OCI-LY1 (cell line): ENCODE measurements at regions not wholly inside any gene's neighbourhood (a gene's known extent, or its start where the extent isn't known, plus 50 kb on each side); places are given as distances from the start of the nearest gene placed in this dataset.

Source experiments
- H2AFZ ChIP-seq: fragments of 200-600 bp; sonication (generic), shearing (Covaris generic); 2 replicates; pipeline ENCODE4 v1.6.0; 2014; ENCODE audit warnings: antibody characterized with exemption, mild to moderate bottlenecking, low read length
- H3F3A ChIP-seq: fragments of 200-600 bp; sonication (generic), shearing (Covaris generic); 2 replicates; pipeline ENCODE4 v1.6.0; 2014; ENCODE audit warnings: mild to moderate bottlenecking, antibody characterized with exemption, low read length, moderate library complexity; ENCODE audit not compliant: insufficient read depth
- H3K27ac ChIP-seq: fragments of 200-600 bp; sonication (generic); 2 replicates; pipeline ENCODE4 v1.5.1; 2014; ENCODE audit warnings: low read length, mixed run types, mild to moderate bottlenecking, low read depth; ENCODE audit not compliant: poor library complexity, severe bottlenecking
- H3K27me3 ChIP-seq: fragments of 200-600 bp; sonication (generic); 2 replicates; pipeline ENCODE4 v1.6.0; 2014; ENCODE audit warnings: antibody characterized with exemption, mild to moderate bottlenecking, low read length, moderate library complexity; ENCODE audit not compliant: insufficient read depth
- H3K36me3 ChIP-seq: fragments of 200-600 bp; sonication (generic); 2 replicates; pipeline ENCODE4 v1.6.1; 2014; ENCODE audit warnings: mild to moderate bottlenecking, antibody characterized with exemption, low read length, moderate library complexity, mixed read lengths; ENCODE audit not compliant: insufficient read depth
- H3K4me1 ChIP-seq: fragments of 200-600 bp; sonication (generic); 2 replicates; pipeline ENCODE4 v1.5.1; 2014; ENCODE audit warnings: mild to moderate bottlenecking, low read length, moderate library complexity; ENCODE audit not compliant: insufficient read depth, severe bottlenecking
- H3K4me2 ChIP-seq: fragments of 200-600 bp; sonication (generic), shearing (Covaris generic); 2 replicates; pipeline ENCODE4 v1.6.1; 2014; ENCODE audit warnings: low read length
- H3K4me3 ChIP-seq: fragments of 200-600 bp; sonication (generic); 2 replicates; pipeline ENCODE4 v1.5.1; 2014; ENCODE audit warnings: low read length, low read depth, mild to moderate bottlenecking, mixed read lengths; ENCODE audit not compliant: poor library complexity, severe bottlenecking
- H3K79me2 ChIP-seq: fragments of 200-600 bp; shearing (Covaris generic); 2 replicates; pipeline ENCODE4 v1.6.1; 2016; ENCODE audit warnings: mixed run types, low read length, mixed read lengths; ENCODE audit not compliant: insufficient read depth
- H3K9ac ChIP-seq: fragments of 200-600 bp; sonication (generic), shearing (Covaris generic); 2 replicates; pipeline ENCODE4 v1.6.1; 2014; ENCODE audit warnings: mild to moderate bottlenecking, low read length, mixed read lengths
- H3K9me2 ChIP-seq: fragments of 200-600 bp; sonication (generic), shearing (Covaris generic); 2 replicates; pipeline ENCODE4 v1.6.1; 2014; ENCODE audit warnings: low read depth, mild to moderate bottlenecking, low read length, mixed read lengths
- H3K9me3 ChIP-seq: fragments of 200-600 bp; shearing (Covaris generic); 2 replicates; pipeline ENCODE4 v1.6.1; 2014; ENCODE audit warnings: low read length, mixed read lengths
- H4K20me1 ChIP-seq: fragments of 200-600 bp; sonication (generic), shearing (Covaris generic); 2 replicates; pipeline ENCODE4 v1.6.0; 2016; ENCODE audit warnings: mild to moderate bottlenecking, low read length; ENCODE audit not compliant: insufficient read depth
- EZH2 ChIP-seq: fragments of 200-600 bp; sonication (generic), shearing (Covaris generic); IDR thresholded peaks from 2 replicates; pipeline ENCODE4 v1.8.0; 2017; ENCODE audit warnings: borderline replicate concordance, mixed run types, mild to moderate bottlenecking, antibody characterized with exemption, low read length, moderate library complexity, mixed read lengths
- TF ChIP-seq, protein P1 (sequence below): fragments of 200-600 bp; sonication (generic), shearing (Covaris generic); IDR thresholded peaks from 2 replicates; pipeline ENCODE4 v1.5.1; 2017; ENCODE audit warnings: mild to moderate bottlenecking, antibody characterized with exemption, low read length, moderate library complexity, mixed read lengths

DNA sequence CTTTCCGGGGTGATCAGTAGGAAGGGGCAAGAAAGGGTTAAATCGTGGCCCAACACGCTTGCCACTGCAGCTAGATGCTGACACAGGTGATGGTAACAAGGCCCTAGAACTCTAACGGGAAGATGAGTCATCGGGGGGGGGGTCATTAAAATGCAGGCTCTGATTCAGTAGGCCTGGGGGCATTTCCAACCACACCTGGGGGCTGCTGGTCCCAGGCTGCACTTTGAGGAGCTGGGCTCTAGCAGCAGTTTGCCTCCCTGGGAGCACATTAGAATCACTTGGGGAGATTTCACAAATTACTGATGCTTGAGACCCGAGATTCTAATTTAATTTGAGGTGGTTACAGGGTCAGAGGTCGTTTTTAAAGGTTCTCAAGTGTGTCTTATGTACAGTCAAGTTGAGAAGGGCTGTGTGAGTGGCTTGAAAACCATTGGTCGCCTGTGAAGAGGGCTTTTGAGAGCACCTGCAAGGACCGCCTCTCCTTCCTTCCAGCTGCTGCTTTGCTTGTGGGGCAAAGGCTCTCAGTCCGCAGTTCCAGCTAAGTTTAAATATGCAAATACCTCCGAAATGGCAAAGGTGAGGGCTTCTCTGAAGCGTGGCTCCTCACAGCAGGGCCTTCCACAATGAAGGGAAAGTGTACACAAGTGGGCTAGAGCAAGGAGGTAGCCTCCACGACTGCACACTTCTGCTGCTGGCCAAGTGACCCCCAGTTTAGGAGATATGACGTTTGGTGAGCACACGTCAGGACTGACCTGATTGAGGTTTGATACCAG is 84.2 kb upstream of the KCNK12 start:
- Histone ChIP-seq H3K9me3 (no peaks in the 10 kb centered on the region), H3K9ac (peak overlapping the region; percentile 99), H4K20me1 (no peaks in the 10 kb centered on the region), H3K9me2 (no peaks in the 10 kb centered on the region), H3K36me3 (no peaks in the 10 kb centered on the region), H3K79me2 (no peaks in the 10 kb centered on the region), H3F3A (no peaks in the 10 kb centered on the region; the same call in 1 of the 2 replicates), H3K27ac (peak overlapping the region; percentile 99), H3K27me3 (no peaks in the 10 kb centered on the region), H2AFZ (no peak overlapping the region), H3K4me1 (peaks cover 90% of the 10 kb centered on the region), H3K4me2 (peak overlapping the region; percentile 97), H3K4me3 (peak overlapping the region; percentile 70)
- TF ChIP-seq, protein P1, sequence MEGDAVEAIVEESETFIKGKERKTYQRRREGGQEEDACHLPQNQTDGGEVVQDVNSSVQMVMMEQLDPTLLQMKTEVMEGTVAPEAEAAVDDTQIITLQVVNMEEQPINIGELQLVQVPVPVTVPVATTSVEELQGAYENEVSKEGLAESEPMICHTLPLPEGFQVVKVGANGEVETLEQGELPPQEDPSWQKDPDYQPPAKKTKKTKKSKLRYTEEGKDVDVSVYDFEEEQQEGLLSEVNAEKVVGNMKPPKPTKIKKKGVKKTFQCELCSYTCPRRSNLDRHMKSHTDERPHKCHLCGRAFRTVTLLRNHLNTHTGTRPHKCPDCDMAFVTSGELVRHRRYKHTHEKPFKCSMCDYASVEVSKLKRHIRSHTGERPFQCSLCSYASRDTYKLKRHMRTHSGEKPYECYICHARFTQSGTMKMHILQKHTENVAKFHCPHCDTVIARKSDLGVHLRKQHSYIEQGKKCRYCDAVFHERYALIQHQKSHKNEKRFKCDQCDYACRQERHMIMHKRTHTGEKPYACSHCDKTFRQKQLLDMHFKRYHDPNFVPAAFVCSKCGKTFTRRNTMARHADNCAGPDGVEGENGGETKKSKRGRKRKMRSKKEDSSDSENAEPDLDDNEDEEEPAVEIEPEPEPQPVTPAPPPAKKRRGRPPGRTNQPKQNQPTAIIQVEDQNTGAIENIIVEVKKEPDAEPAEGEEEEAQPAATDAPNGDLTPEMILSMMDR = no peak
- no peak for TF ChIP-seq EZH2

- H3K4me1 ChIP-seq = peaks cover 82% of the 10 kb centered on the region
- no peaks in the 10 kb centered on the region for H3K9me2 ChIP-seq
- H3K27me3 ChIP-seq = no peaks in the 10 kb centered on the region
- no peaks in the 10 kb centered on the region; the same call in 1 of the 2 replicates for H3F3A ChIP-seq
- H3K27ac ChIP-seq = peak overlapping the region; percentile 99
- peak overlapping the region; percentile 50 for H3K4me2 ChIP-seq
- no peaks in the 10 kb centered on the region for H3K36me3 ChIP-seq
- TF ChIP-seq, protein P1 = peak; percentile 71
- TF ChIP-seq EZH2 = no peak
- no peaks in the 10 kb centered on the region for H3K79me2 ChIP-seq
- H2AFZ ChIP-seq = no peak overlapping the region
- peak overlapping the region; percentile 67 for H3K9ac ChIP-seq
- H3K4me3 ChIP-seq = peak overlapping the region; percentile 11
- H4K20me1 ChIP-seq = no peaks in the 10 kb centered on the region
- H3K9me3 ChIP-seq = no peaks in the 10 kb centered on the region
Measured at GRCh38 chr2:47653902-47654789, 83.4 kb upstream of the KCNK12 start.

DNA sequence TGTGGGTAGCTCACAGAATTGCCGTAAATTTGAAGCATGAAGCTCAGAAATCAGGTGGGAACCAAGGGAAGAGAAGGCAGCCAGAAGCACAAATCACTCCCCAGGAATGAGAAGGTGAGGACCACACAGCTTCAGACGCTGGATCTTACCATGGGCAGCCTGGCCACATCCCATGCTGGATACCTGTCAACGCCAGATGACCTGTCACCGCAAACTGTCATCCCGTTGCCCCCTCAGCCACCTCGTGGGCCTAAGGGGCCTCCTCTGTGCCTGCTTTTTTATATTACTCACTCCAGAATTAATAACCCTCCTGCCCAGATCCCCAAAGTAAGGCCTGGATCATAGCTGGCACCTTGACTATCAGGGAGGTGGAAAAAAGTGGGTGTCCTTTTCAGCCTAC is 82.3 kb upstream of the KCNK12 start:
- H3K4me3 ChIP-seq = no peak overlapping the region
- peak overlapping the region; percentile 99 for H3K27ac ChIP-seq
- H3K9ac ChIP-seq = peak overlapping the region; percentile 67
- H3K4me1 ChIP-seq = peaks cover 71% of the 10 kb centered on the region
- peak overlapping the region; percentile 50 for H3K4me2 ChIP-seq
- TF ChIP-seq, protein P1 = no peak
- no peak for TF ChIP-seq EZH2
- H3K36me3 ChIP-seq = no peaks in the 10 kb centered on the region
- no peaks in the 10 kb centered on the region for H3K9me2 ChIP-seq
- no peak overlapping the region for H2AFZ ChIP-seq
- no peaks in the 10 kb centered on the region for H4K20me1 ChIP-seq
- no peaks in the 10 kb centered on the region; the same call in 1 of the 2 replicates for H3F3A ChIP-seq
- no peaks in the 10 kb centered on the region for H3K79me2 ChIP-seq
- H3K27me3 ChIP-seq = no peaks in the 10 kb centered on the region
- H3K9me3 ChIP-seq = no peaks in the 10 kb centered on the region
